ENCODE measurements at regions not wholly inside any gene's neighbourhood (a gene's known extent, or its start where the extent isn't known, plus 50 kb on each side); places are given as distances from the start of the nearest gene placed in this dataset.

- no peak for DNase-seq (ENCODE audit: low spot score)
- no peak for ATAC-seq
- Mint-ChIP-seq H3K9me3 (no peaks in the 10 kb centered on the region), H3K27me3 (no peaks in the 10 kb centered on the region), H3K4me3 (no peak overlapping the region), H3K27ac (no peak overlapping the region), H3K36me3 (peaks cover 5% of the 10 kb centered on the region), H3K4me1 (ENCODE audit: low read depth in 2 of 2) (no peaks in the 10 kb centered on the region)
Measured at GRCh38 chr11:24373516-24373915, 123.3 kb upstream of the LUZP2 start.

GRCh38 chr11:24375351-24375750 lies 121.5 kb upstream of the LUZP2 start:
- DNase-seq (ENCODE audit: low spot score) (no peak), ATAC-seq (no peak)
- Mint-ChIP-seq H3K27me3 (no peaks in the 10 kb centered on the region), H3K27ac (no peak overlapping the region), H3K4me3 (no peak overlapping the region), H3K9me3 (no peaks in the 10 kb centered on the region), H3K36me3 (peaks cover 5% of the 10 kb centered on the region), H3K4me1 (ENCODE audit: low read depth in 2 of 2) (no peaks in the 10 kb centered on the region)

GRCh38 chr11:24375931-24376330 lies 120.9 kb upstream of the LUZP2 start:
- no peaks in the 10 kb centered on the region for H3K4me1 Mint-ChIP-seq (ENCODE audit: low read depth in 2 of 2)
- no peak overlapping the region for H3K4me3 Mint-ChIP-seq
- no peak for DNase-seq (ENCODE audit: low spot score)
- H3K27me3 Mint-ChIP-seq: no peaks in the 10 kb centered on the region
- ATAC-seq: no peak
- no peaks in the 10 kb centered on the region for H3K9me3 Mint-ChIP-seq
- no peak overlapping the region for H3K27ac Mint-ChIP-seq
- peaks cover 5% of the 10 kb centered on the region for H3K36me3 Mint-ChIP-seq

- H3K4me1 Mint-ChIP-seq (ENCODE audit: low read depth in 2 of 2): peaks cover 0 to 4% of the 10 kb centered on the region in 2 donors
- ATAC-seq (no peak), DNase-seq (ENCODE audit: low spot score) (no peak)
- H3K4me3 Mint-ChIP-seq: no peak overlapping the region
- no peaks in the 10 kb centered on the region for H3K36me3 Mint-ChIP-seq
- H3K27ac Mint-ChIP-seq: no peak overlapping the region
- no peaks in the 10 kb centered on the region for H3K27me3 Mint-ChIP-seq
- H3K9me3 Mint-ChIP-seq: no peaks in the 10 kb centered on the region
Measured at GRCh38 chr11:24383137-24383536, 113.7 kb upstream of the LUZP2 start.

GRCh38 chr11:24384240-24384639 lies 112.6 kb upstream of the LUZP2 start:
- H3K4me1 Mint-ChIP-seq (ENCODE audit: low read depth in 2 of 2): peaks cover 0 to 4% of the 10 kb centered on the region in 2 donors
- H3K27me3 Mint-ChIP-seq: no peaks in the 10 kb centered on the region
- no peak overlapping the region for H3K4me3 Mint-ChIP-seq
- DNase-seq (ENCODE audit: low spot score): no peak
- no peaks in the 10 kb centered on the region for H3K36me3 Mint-ChIP-seq
- H3K9me3 Mint-ChIP-seq: no peaks in the 10 kb centered on the region
- no peak overlapping the region for H3K27ac Mint-ChIP-seq
- ATAC-seq: no peak

- no peaks in the 10 kb centered on the region for H3K27me3 Mint-ChIP-seq
- DNase-seq (ENCODE audit: low spot score): no peak
- H3K27ac Mint-ChIP-seq: no peak overlapping the region
- peaks cover 0 to 4% of the 10 kb centered on the region in 2 donors for H3K4me1 Mint-ChIP-seq (ENCODE audit: low read depth in 2 of 2)
- no peak for ATAC-seq
- H3K4me3 Mint-ChIP-seq: no peak overlapping the region
- H3K9me3 Mint-ChIP-seq: no peaks in the 10 kb centered on the region
- no peaks in the 10 kb centered on the region for H3K36me3 Mint-ChIP-seq
Measured at GRCh38 chr11:24386546-24387397, 110.1 kb upstream of the LUZP2 start.

- H3K4me3 Mint-ChIP-seq: no peak overlapping the region
- ATAC-seq (no peak), DNase-seq (ENCODE audit: low spot score) (no peak)
- H3K36me3 Mint-ChIP-seq: no peaks in the 10 kb centered on the region
- no peaks in the 10 kb centered on the region for H3K9me3 Mint-ChIP-seq
- no peak overlapping the region for H3K27ac Mint-ChIP-seq
- no peaks in the 10 kb centered on the region for H3K4me1 Mint-ChIP-seq (ENCODE audit: low read depth in 2 of 2)
- H3K27me3 Mint-ChIP-seq: no peaks in the 10 kb centered on the region
Measured at GRCh38 chr11:24389575-24389974, 107.3 kb upstream of the LUZP2 start.

GRCh38 chr11:24390016-24390415 lies 106.8 kb upstream of the LUZP2 start:
- H3K4me1 Mint-ChIP-seq (ENCODE audit: low read depth in 2 of 2): no peaks in the 10 kb centered on the region
- no peaks in the 10 kb centered on the region for H3K27me3 Mint-ChIP-seq
- H3K4me3 Mint-ChIP-seq: no peak overlapping the region
- no peak overlapping the region for H3K27ac Mint-ChIP-seq
- DNase-seq (ENCODE audit: low spot score): no peak
- no peaks in the 10 kb centered on the region for H3K9me3 Mint-ChIP-seq
- no peaks in the 10 kb centered on the region for H3K36me3 Mint-ChIP-seq
- no peak for ATAC-seq

GRCh38 chr11:24390762-24391161 lies 106.1 kb upstream of the LUZP2 start:
- H3K4me1 Mint-ChIP-seq (ENCODE audit: low read depth in 2 of 2): no peaks in the 10 kb centered on the region
- H3K27me3 Mint-ChIP-seq: no peaks in the 10 kb centered on the region

GRCh38 chr11:24391167-24391566 lies 105.7 kb upstream of the LUZP2 start:
- Mint-ChIP-seq H3K4me1 (ENCODE audit: low read depth in 2 of 2) (no peaks in the 10 kb centered on the region), H3K4me3 (no peak overlapping the region), H3K9me3 (no peaks in the 10 kb centered on the region), H3K36me3 (no peaks in the 10 kb centered on the region), H3K27me3 (no peaks in the 10 kb centered on the region), H3K27ac (no peak overlapping the region)
- ATAC-seq: no peak
- DNase-seq (ENCODE audit: low spot score): no peak

More at GRCh38 chr11:24390762-24391161, 106.1 kb upstream of the LUZP2 start:
- Mint-ChIP-seq H3K4me3 (no peak overlapping the region), H3K36me3 (no peaks in the 10 kb centered on the region), H3K9me3 (no peaks in the 10 kb centered on the region), H3K27ac (no peak overlapping the region)
- ATAC-seq (no peak), DNase-seq (ENCODE audit: low spot score) (no peak)

GRCh38 chr11:24400059-24400665 lies 96.7 kb upstream of the LUZP2 start:
- H3K27me3 Mint-ChIP-seq: peaks cover 0 to 3% of the 10 kb centered on the region in 2 donors
- H3K4me3 Mint-ChIP-seq: no peak overlapping the region
- no peaks in the 10 kb centered on the region for H3K36me3 Mint-ChIP-seq
- H3K9me3 Mint-ChIP-seq: no peaks in the 10 kb centered on the region
- no peak for DNase-seq (ENCODE audit: low spot score)
- H3K27ac Mint-ChIP-seq: no peak overlapping the region
- H3K4me1 Mint-ChIP-seq (ENCODE audit: low read depth in 2 of 2): no peaks in the 10 kb centered on the region
- ATAC-seq: no peak

- Mint-ChIP-seq H3K27me3 (no peaks in the 10 kb centered on the region), H3K9me3 (no peaks in the 10 kb centered on the region), H3K36me3 (no peaks in the 10 kb centered on the region), H3K4me1 (ENCODE audit: low read depth in 2 of 2) (no peaks in the 10 kb centered on the region), H3K4me3 (no peak overlapping the region), H3K27ac (no peak overlapping the region)
- DNase-seq (ENCODE audit: low spot score) (no peak), ATAC-seq (no peak)
Measured at GRCh38 chr11:24406389-24406788, 90.5 kb upstream of the LUZP2 start.

- Mint-ChIP-seq H3K4me3 (no peak overlapping the region), H3K4me1 (ENCODE audit: low read depth in 2 of 2) (no peaks in the 10 kb centered on the region), H3K27me3 (no peaks in the 10 kb centered on the region), H3K9me3 (no peaks in the 10 kb centered on the region), H3K36me3 (no peaks in the 10 kb centered on the region), H3K27ac (no peak overlapping the region)
- no peak for DNase-seq (ENCODE audit: low spot score)
- no peak for ATAC-seq
Measured at GRCh38 chr11:24406980-24407379, 89.9 kb upstream of the LUZP2 start.

GRCh38 chr11:24407733-24408132 lies 89.1 kb upstream of the LUZP2 start:
- no peaks in the 10 kb centered on the region for H3K9me3 Mint-ChIP-seq
- no peak for ATAC-seq

More at GRCh38 chr11:24407733-24408132, 89.1 kb upstream of the LUZP2 start:
- Mint-ChIP-seq H3K36me3 (no peaks in the 10 kb centered on the region), H3K27me3 (no peaks in the 10 kb centered on the region), H3K4me1 (ENCODE audit: low read depth in 2 of 2) (no peaks in the 10 kb centered on the region), H3K4me3 (no peak overlapping the region), H3K27ac (no peak overlapping the region)
- DNase-seq (ENCODE audit: low spot score): no peak
